Stimulated activated CD4-positive, alpha-beta T cell treated with anti-CD3 and anti-CD28 coated beads, Interleukin-2, amount 100 ng/mL, for 48 hours (primary cell): ENCODE measurements at regions not wholly inside any gene's neighbourhood (a gene's known extent, or its start where the extent isn't known, plus 50 kb on each side); places are given as distances from the start of the nearest gene placed in this dataset.
"Not testable (repeated sequence)": the region's sequence is repeated elsewhere in the genome, so short reads cannot be mapped to it uniquely, and the experiment has no call there.

ENCODE experiments used
- DNase-seq, 2 donors: peaks; one replicate each; pipeline ENCODE4 v3.0.0-alpha.2; 2020

GRCh38 chr3:21237638-21238037 is 513.4 kb downstream of the ZNF385D start:
- DNase-seq: no peak

GRCh38 chr3:21235491-21235890 is 515.5 kb downstream of the ZNF385D start:
- no peak for DNase-seq

DNA sequence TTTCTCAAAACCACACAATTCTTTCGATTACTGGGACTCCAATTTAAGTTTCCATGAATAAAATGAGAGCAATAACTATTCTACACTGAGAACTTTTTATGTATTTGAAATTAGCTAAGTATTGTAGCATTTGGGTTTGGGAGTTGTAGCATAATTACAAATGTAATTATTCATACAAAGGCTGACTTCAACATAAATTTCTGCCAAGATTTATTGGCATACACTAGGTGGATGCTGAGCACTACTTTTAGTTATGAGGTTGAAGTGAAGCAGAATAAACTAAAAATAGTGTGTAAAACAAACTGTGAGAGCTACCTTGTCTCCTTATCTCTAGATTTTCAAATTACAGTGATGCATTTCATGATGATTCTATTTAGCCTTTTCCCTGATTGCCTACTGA is 516.1 kb downstream of the ZNF385D start:
- no peak for DNase-seq

DNA sequence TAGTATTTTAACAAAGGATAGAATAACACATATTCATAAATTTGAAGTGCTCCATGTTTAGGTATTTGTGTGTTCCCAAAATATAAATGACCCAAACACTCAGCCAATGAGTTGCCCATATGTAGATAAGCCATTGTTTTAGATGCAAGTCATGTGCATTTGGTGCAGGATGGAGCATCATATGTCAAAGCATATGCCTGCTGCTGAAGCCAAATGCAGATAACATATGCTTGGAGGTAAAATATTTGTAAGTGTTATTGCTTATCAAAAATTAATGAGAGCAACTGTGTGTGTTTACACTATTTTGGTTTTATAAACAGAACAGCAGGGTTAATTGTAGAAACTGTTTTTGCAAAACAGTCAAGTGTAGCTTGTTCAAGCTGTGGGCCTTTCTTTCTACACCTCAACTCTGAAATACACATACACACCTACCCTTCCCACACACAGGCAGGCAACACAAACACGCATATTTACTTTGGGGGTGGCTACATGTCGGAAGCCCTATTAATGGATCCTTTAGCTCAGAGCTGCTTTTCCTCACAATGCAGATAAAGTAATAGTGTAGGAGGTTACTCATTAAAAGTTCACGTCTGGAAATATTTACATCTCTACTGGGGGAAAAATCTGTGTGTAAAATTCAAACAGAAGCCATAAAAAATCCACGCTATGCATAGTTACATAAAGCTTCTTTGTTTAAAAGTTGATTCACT is 521.4 kb downstream of the ZNF385D start:
- no peak for DNase-seq

DNA sequence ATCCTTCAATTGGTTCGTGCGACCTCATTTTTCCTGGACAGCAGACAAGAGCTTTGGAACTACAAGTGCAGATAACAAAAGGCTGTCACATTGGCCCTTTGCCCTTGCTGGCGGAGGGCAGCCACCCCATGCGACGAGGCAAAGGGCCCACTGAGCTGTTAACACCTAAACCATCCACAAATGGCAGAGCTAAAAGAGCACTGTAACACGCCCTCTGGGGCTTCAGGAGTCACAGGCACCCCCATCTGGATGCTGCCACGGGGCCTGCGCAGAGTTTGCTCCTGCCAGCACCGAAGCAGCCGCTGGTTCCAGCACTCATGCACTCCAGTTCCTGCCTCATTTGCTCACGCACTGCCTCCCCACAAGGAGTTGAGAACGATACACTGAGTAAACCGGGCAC is 524.9 kb downstream of the ZNF385D start:
- no peak for DNase-seq

DNA sequence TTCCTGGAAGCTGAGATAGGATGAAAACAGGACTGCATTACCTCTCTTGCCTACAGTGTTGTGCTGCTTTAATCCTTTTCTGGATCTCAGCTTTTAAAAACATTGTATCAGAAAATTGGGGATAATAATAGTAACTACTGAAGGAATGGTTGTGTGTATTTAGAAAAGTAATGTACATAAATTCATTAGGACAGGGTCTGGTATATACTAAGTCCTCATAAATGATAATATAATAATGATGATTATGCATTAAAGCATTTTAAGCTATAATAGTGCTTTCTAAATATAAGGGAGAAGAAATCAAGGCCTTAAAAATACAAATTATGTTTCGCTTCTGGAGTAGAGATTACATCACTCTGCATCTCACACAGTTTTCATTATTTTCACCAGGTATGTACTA is 530.1 kb downstream of the ZNF385D start:
- no peak for DNase-seq

- no peak for DNase-seq
These were observed 534.4 kb downstream of the ZNF385D start for GRCh38 chr3:21216598-21216997.

DNA sequence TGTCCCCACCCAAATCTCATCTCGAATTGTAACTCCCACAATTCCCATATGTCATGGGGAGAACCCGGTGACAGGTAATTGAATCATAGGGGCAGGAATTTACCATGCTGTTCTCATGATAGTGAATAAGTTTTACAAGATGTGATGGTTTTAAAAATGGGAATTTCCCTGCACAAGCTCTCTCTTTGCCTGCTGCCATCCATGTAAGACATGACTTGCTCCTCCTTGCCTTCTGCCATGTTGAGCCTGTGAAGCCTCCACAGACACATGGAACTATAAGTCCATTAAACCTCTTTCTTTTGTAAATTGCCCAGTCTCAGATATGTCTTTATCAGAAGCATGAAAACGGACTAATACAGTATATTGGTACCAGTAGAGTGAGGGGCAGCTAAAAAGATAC is 546.9 kb downstream of the ZNF385D start:
- DNase-seq: not testable (repeated sequence)

DNA sequence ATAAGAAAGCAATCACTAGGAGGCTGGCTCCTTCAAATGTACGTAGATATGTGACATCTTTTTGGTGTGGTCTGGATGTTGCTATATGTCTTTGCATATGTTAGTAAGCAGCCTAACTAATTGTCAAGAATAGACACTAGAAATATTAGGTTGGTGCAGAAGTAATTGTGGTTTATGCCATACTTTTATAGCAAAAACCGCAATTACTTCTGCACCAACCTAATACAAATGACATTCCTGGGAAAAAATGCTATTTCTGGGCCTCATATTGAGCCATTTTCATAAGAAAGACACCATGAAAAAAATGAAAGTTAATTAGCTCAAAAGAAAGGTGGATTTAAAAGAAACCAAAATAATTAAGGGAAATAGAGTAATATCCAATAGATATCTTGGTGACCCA is 555.8 kb downstream of the ZNF385D start:
- no peak for DNase-seq

DNA sequence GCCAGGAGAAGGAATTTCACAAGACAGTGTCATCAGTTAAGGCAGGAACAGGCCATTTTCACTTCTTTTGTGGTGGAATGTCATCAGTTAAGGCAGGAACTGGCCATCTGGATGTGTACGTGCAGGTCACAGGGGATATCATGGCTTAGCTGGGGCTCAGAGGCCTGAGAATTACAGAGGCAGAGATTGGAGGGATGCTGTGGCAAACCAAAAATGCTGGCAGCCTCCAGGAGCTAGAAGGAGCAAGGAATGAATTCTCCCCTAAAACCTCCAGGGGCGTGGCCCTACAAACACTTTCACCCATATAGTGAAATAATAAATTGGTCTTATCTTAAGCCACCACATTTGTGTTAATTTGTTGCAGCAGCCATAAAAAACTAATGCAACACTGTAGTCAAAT is 557.0 kb downstream of the ZNF385D start:
- not testable (repeated sequence) for DNase-seq

GRCh38 chr3:21188459-21188858 is 562.6 kb downstream of the ZNF385D start:
- DNase-seq: no peak

DNA sequence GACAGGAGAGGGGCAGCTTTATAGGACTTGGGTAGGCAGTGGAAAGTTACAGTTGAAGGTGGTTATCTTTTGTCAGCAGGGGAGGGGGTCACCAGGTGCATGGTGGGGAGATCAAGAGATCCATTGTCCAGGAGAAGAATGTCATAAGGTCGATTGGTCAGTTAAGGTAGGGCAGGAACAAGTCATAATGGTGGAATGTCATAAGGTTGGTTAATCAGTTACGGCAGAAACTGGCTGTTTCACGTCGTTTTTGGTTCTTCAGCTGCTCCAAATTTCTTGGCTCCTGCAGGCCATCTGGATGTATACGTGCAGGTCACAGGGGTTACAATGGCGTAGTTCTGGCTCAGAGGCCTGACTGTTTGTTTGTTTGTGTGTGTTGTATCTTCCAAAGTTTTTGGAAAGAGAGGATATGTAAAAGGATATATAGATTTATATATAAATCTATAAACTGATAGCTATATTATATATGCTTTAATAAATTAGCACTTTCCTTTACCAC is 565.1 kb downstream of the ZNF385D start:
- DNase-seq: no peak

DNA sequence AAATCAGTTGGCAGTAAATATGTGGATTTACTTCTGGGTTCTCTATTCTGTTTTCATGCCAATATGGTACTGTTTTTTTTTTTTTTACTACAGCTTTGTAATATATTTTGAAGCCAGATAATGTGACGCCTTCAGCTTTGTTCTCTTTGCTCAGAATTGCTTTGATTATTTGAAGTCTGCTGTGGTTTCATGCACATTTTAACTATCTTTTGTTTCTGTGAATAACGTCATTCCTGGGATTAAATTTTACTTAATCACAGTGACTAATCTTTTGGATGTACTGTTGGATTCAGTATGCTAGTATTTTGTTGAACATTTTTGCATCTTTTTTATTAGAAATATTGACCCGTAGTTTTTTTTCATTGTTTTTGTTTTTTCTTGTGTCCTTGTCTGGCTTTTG is 576.5 kb downstream of the ZNF385D start:
- no peak for DNase-seq

- no peak for DNase-seq
These were observed 580.0 kb downstream of the ZNF385D start for GRCh38 chr3:21170964-21171363.

GRCh38 chr3:21169948-21170347 is 581.1 kb downstream of the ZNF385D start:
- DNase-seq: no peak

- DNase-seq: no peak
These were observed 582.5 kb downstream of the ZNF385D start for GRCh38 chr3:21168471-21168870.

- no peak for DNase-seq
These were observed 587.1 kb downstream of the ZNF385D start for GRCh38 chr3:21163956-21164355.

- DNase-seq: no peak
These were observed 591.5 kb downstream of the ZNF385D start for GRCh38 chr3:21159543-21159906.

DNA sequence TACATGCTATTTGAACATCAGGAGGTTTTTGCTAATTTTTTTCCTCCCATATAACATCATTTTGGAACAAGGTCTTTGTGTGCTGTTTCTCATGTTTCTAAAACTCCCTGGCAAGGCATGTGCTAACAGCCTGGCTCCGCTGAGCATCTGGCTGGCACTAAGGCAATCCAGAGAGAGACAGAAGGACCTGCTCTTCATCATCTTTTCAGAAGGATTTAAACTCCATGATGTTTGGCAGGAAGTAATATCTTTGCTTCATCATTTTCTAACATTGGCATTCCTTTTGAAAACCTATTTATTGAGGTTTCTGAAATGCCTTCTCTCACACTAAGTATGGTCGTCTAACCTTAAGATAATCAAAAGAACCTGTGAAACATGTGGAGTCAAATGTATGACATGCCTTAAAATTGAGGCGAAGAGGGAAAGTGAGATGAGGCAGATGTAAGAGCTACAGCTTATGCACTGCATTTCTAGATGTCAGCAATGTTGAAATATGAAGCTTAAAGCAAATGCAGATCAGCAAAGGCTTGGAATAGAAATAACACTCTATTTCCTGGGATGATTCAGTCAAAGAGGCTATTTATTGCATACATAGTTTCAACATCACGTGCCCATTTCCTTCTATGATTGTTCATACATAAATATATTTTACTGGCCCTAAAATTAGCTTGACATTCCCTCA is 592.0 kb downstream of the ZNF385D start:
- DNase-seq: no peak

DNA sequence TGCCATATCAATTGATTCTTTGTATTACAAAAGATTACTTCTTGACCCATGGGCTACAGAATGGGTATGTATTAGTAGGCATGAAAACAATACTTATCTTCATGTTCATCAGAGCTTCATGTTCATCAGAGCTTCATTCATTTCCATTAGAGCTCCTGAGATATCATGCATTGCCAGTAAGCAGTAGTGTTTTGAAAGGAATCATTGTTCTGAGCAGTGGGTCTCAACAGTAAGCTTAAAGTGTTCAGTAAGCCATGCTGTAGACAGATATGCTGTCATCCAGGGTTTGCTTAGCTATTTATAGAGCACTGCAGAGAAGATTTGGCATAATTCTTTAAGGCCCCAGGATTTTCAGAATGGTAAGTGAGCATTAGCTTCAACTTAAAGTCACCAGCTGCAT is 596.1 kb downstream of the ZNF385D start:
- DNase-seq: no peak

DNA sequence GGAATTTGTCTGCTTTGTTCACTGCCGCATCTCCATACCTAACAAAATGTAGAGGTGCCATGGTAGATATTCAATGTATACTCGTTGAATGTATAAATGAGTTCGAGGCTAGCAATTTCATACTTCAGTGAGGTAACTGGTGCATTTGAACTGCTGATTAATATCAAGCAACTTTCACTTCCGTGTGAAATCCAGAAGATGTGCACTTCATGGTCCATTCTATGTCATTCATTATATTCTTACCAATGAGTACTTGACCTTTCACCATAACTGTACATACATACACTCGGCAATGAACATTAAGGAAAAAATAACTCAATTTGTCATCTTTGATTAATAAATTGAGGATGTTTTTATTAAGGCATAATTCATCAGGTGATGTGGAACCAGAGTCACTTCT is 598.5 kb downstream of the ZNF385D start:
- DNase-seq: no peak

DNA sequence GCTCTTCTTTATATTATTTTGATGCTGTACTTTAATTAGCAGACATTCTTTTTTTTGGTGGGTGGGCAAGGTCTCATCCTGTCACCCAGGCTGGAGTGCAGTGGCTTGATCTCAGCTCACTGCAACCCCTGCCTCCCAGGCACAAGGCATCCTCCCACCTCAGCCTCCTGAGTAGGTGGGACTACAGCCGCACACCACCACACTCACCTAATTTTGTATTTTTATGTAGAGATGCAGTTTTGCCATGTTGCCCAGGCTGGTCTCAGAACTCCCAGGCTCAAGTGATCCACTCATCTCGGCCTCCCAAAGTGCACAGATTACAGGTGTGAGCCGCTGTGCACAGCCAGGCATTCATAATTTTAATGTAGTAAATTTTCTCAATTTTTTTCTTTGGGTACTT is 608.1 kb downstream of the ZNF385D start:
- no peak for DNase-seq

- DNase-seq: no peak
These were observed 609.0 kb downstream of the ZNF385D start for GRCh38 chr3:21142031-21142430.

DNA sequence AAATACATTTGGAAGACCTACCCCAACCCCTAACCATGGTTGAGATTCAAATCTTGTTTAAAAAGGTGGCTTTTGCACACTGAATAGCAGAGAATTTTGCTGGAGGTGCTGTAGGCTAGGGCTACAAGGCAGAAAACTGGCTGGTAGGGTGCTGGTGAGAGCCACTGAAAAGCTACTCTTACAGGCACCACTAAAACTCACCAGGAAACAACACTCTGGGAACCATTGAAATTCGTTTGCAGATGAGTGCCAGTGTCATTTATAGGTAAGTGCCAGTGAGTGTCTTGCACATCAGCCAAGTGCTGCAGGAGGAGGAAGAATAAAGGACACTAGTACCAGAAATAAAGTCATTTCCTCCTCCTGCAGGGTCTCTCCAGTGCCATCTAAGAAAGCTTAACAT is 610.2 kb downstream of the ZNF385D start:
- DNase-seq: no peak

DNA sequence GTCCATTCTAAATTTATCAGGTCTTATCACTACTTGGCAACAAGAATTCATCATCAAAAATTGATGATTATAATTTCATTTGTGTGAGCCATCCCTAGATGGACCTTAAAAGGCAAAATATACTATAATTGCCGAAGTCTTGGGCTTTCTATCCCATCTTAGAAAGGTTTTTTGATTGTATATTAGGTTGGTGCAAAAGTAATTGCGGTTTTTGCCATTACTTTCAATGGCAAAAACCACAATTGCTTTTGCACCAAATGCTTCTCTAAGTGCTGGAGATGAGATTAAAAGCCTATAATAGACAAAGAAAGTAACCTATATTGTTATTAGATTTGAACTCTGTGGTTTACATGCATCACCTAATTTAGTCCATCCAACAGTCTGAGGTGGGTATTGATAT is 612.9 kb downstream of the ZNF385D start:
- no peak for DNase-seq
